GM19463 (cell line): ENCODE measurements at regions not wholly inside any gene's neighbourhood (a gene's known extent, or its start where the extent isn't known, plus 50 kb on each side); places are given as distances from the start of the nearest gene placed in this dataset.

Experiments
- ATAC-seq: cut with Tn5 transposase; IDR thresholded peaks from one replicate; pipeline ENCODE4 v1.9.1; 2021; ENCODE audit warnings: mild to moderate bottlenecking, moderate library complexity; ENCODE audit not compliant: unreplicated experiment

DNA sequence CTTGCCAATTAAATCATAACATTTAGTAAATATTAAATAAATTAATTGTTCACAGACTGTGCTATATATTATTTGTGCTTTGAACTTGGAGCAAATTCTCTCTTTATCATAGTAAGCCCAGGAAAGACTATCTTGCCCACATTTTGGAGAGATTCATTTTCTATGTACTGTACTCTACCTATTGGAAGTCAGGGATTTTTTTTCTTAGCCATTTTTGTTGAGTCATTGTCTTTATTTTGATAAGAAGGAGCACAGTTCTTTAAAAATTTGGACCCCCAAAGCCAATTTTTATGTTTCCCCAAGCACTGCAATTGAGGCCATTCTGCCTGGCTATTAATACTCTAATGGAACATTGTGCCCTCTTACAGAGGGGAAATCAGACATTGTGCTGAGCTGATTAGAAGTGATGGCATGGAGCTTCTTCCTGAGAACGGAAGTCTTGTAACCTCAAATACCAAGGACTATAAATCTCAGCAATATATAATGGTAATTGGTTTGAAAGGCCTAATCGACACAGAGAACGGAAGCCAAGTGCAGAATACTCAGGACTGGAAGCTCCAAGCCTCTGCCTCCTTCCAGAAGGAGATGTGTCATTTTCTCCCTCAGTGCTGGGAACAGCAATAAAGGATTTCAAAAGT, 188.8 kb upstream of the PAPPA start:
- no peak for ATAC-seq

DNA sequence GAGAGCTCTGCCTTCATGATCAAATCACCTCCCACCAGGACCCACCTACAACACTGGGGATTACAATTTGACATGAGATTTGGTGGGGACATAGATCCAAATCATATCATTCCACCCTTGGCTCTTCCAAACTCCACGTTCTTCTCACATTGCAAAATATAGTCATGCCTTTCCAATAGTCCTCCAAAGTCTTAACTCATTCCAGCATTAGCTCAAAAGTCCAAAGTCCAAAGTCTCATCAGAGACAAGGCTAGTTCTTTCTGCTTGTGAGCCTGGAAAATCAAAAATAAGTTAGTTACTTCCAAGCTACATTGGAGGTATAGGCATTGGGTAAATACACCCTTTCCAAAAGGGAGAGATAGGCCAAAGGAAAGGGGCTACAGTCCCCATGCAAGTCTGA, 186.9 kb upstream of the PAPPA start:
- no peak for ATAC-seq

DNA sequence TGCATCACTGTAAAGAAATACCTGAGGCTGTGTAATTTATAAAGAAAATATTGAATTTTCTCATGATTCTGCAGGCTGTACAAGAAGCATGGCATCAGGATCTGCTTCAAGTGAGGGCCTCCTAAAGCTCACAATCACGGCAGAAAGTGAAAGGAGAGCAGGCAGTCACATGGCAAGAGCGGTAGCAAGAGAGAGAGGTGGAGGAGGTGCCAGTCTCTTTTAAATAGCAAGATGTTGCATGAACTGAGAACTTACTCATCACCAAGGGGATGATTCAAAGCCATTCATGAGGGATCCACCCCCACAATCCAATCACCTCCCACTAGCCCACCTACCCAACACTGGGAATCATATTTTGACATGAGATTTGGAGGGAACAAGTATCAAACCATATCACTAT, 184.5 kb upstream of the PAPPA start:
- ATAC-seq: no peak

DNA sequence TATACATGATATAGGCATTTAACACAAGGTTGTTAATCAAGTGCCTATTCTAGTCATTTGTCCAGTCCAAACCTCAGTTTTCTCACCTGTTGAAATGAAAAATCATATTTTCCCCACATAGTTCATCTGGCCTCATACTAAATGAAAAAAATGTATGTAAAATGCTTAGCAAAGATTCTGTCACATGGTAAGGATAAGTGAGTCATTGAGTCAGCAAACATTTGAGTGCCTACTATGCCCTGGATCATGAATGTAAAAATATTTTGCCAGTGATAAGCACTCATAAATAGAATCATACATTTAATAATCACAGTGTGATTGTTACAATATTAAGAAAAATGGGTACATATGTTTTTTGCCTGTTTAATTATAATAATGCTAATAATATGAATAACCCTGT, 181.2 kb upstream of the PAPPA start:
- ATAC-seq: no peak

DNA sequence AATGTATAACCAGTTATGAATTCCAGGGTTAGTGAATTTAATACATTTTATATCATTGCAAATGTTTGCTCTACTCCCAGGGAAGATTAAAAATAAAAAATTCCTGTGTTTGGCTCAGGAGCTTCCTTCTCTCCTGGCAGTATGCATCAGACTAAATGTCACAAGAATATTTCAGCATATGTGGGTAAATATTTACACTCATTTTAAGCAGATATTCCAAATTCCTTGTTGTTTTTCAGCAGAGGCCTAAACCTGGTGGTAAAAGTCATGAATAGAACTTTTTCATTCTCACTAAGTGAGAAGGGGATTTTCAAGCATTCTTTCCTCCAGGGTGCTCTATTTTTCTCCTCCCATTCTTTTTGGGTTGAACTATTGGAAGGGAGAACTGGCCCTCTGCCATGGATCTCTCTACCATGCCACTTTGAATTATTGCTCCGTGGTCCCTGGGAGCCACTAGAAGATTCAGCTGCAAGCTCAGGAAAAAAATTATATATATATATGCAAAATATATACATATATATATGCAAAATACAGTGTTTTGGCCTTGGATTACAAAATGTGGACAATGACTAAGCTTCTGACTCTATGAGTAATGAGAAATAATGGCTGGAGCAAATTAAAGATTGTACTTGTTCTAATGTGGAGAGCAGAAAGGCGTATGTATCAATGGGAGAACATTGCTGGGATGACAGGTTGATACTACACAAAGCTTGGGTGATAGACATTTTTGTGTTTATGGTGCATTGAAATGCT, 180.6 kb upstream of the PAPPA start:
- ATAC-seq: no peak

DNA sequence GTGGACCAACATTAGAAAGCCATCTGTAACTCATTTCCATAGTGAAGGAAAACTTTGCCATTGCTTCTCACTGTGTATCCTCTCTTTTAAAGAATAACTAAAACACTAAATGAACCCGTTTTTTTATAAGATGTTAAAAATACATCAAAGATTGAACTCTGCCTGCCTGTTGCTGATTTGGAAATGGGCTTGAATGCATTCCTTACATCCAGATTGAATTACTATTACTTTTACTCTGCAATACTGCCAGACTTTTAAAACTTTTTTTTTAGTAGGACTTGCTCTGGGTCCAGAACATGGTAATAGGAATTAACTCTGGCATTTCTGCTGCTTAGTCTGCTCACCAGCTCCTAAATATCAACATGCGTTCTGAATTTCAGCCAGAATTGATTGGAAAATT, 176.8 kb upstream of the PAPPA start:
- ATAC-seq: no peak

DNA sequence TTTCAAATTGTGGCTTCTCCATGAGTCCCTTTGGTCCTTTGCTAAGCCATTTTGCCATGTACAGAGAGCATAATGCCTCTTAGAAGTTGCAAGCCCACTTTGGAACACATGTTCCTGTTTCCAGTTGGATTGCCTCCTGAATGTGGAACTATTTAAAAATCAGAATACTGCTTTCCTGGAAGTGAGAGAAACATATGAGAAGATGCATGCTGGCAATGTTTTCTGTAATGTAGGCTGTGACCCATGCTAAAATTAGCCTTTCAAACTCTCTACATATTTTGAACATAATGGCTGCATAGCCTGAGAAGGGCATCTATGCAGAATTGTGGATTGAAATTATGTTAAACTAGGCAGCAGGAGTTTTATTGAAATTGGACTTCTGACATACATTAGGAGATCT, 175.5 kb upstream of the PAPPA start:
- ATAC-seq: no peak

DNA sequence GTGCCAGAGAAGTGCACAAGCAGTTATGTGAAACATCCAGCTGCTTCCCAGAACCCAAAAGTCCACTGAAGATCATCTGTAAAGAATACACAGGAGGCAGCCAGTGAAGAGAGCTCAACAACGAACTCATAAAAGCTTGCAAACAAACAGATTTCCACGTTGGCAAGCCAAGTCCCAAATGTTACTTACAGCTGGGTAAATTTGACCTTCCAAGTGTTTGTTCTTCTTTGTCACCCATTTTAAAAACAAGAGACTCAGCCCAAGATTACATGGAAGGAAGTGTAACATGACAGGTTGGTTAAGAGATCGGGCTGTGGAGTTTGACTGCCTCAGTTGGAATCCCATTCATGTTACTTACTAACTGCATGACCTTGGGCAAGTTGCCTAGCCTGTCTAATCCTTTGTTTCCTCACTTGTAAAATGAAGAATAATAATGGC, 174.9 kb upstream of the PAPPA start:
- no peak for ATAC-seq

DNA sequence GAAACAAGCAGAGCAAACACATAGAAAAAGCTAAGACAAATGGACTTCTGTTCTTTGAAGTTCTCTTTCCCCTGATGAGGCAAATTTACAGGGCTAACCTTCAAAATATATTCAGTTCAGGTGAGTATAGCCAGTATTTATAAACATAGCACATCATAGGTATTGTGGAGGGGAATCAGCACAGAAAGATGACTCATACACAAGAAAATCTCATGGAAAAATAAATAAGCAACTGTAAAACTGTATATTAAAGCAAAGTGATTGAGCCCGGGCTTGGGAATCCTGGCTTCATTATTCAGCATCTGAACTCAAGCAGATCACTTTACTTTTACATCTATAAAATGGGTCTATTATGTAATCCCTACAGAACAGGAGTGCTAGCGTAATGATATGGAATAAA, 173.5 kb upstream of the PAPPA start:
- no peak for ATAC-seq

DNA sequence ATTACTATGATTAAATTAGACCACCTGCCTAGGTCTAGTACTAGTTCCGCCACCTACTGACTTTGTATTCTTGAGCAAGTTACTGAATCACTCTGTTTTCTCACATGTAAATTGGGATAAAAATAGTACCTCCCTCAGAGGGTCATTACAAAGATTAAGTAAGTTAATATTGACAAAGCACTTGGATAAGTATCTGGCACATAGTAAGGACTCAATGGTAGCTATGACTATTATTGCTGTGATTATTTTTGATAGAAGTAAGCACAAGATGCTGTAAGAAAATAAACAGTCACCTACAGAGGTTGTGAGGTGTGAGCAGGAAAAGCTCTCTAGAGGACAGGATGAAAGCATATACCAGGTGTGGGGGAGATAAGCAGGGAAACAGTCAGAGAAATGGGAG, 173.1 kb upstream of the PAPPA start:
- no peak for ATAC-seq

DNA sequence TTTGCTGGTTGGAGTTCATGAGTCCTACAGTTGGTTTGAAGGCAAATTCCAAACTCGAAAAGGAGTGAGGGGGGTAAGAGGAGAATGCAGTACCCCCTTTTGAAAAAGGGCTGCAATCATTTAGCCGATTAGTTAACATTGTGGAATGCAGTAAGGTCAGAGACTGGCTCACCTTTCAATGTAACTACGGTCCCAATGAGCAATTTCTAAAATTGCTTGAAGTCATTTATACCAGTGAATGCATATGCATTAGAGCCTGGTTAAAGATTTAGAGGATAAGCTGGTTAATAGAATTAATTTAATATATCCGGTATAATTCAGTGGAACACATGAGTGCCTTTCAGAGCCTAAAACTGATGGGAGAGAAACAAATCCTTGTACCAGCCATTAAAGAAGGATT, 172.6 kb upstream of the PAPPA start:
- ATAC-seq: no peak

DNA sequence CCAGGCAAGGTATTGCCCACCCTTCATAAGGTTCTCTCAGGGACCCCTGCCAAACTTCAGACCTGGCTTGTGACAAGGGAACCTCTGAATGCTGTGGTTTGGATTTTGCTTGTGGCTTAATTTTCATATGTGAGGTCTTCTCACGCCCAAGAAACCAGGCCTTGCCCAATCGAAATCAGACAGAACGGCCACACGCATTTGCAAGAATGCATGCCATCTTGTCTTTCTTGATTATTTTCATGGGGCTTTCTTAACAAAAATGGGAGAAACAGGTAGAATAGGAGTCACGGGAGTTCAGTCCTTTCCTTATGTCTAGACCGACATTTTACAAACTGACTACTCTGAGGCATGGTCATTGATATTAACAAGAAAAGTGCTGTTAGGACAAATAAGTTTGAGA, 170.2 kb upstream of the PAPPA start:
- no peak for ATAC-seq

DNA sequence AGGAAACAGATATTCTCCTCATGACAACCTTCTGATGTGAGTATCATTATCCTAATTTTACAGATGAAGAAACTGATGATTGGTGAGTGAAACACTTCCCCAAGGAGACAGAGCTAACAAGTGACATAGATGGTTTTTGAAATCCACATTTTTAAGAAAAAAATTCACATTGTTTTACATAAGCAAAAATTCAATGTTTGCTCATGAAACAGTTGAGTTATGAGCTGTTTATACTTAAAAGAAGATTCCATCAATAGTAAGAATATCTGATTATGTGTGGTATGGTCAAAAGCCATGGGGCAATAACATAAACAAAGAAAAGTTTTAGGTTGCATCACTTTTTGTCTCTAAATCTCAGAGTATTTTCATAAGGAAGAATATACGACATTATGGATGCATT, 167.9 kb upstream of the PAPPA start:
- no peak for ATAC-seq

DNA sequence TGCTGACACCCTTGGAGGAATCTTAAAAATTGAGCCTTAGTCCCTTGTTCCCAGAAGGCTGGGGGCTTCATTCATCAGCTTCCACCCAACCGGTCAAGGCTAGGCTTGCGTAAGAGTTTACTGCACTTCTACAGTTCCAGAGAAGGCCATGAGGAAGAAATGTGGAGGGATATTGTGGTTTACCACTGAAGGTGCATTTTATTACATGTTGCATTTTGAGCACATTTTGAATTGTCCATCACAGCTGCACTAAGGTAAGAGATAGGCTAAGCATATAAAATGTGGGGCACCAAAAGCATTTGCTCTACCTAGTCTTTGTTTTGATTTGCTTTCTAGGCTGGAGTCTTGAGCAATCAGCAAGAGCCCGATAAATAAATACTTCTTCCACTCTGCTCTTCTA, 167.1 kb upstream of the PAPPA start:
- no peak for ATAC-seq

DNA sequence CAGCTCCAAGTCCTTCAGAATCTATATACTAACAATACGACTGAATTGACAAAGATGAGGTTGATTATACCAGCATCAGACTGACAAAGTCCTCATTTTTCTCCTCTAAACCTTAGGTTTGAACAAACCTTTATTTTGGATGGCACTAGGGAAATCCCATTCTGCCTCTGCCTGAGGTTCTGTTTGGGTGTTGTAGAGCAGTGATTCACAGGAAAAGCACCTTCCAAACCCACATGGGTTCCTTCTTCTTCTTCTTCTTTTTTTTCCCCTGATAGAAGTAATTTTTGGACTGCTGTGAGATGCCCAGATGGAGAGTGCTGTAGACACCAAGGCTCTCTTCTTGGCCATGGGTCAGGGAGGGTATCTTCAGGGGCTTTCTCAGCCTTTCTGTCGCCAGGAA, 164.9 kb upstream of the PAPPA start:
- ATAC-seq: no peak

DNA sequence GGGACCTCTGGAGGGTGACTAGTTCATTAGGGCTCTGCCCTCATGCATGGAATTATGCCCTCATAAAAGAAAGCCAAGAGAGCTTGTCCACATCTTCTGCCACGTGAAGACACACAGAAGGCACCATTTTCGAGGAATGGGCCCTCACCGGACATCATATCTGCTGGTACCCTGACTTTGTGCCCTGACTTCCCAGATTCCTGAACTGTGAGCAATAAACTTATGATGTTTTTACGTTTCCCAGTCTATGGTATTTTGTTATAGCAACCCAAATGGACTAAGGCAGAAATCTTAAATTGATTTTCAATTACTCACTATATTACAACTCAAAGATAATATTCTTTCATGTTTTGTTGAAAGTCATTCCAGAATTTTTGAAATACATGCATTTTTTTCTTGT, 163.8 kb upstream of the PAPPA start:
- ATAC-seq: no peak

DNA sequence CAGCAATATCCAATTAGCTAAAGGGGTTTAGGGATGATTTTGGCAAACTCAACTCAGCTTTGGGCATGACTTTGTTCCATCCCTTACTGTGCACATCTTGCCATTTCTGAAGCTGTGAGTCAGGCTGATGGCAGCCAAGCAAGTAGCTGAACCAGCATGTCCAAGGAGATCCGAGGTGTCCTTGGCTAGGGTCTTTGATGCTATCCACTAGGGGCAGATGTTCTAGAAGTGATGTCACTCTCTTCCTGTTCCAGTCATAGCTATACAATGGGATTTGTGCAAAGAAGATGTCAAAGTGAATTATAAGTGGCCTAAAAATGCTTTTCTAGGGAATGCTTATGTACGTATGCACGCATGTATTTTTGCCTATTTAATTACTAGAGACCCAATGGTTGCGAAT, 160.8 kb upstream of the PAPPA start:
- ATAC-seq: no peak

DNA sequence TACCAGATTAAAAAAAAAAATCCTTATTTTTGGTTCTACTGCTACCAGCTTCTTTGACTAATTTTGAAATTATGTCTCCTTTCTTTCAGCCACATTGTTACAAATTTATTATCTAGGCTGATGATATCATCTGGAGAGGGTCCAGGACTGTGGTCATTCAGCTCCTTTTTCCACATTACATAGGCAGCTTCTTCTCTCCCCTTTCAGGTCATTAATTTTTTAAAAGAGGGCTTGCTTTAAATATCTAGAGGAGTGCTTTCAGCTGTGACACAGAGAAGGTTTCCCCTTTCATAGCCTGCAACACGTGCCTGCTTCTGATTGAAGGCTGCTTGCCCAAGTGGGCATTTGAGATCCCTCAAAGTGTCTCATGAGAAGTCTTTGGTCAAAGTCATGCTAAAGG, 155.7 kb upstream of the PAPPA start:
- ATAC-seq: no peak

DNA sequence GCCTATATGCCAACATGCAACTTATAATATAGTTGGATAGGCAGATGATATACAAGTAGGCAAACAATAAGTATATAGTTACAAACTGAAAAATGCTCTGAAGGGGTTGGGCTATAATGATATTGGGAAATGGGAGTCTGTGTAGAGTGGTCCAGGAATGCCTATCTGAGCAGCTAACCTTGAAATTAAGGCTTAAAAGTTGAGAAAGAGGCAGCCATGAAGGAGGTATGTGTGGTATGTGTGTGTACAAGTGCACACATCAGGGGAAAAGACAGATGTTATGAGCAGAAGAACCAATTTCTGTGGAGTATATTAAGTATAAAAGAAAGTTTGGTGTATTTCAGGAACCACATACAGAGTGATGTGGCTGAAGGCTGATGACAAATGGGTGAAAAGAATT, 154.9 kb upstream of the PAPPA start:
- no peak for ATAC-seq

DNA sequence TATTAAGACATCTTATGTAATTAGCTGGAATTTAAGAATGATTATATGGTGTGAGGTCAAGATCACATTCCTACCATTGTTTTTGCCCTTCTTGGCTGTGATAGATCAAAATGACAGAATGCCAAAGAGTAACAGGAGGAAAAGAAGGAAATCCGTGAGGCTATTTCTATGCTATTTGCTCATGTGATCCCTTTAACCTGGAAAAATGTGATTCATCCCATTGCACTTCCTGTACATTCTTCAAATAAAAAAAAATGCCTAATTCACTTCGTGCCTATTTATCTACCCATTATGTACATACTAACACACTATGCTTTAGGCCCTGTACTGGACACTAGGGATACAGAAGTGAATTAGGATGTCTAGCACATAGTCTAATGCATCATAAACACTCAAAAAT, 154.1 kb upstream of the PAPPA start:
- no peak for ATAC-seq

DNA sequence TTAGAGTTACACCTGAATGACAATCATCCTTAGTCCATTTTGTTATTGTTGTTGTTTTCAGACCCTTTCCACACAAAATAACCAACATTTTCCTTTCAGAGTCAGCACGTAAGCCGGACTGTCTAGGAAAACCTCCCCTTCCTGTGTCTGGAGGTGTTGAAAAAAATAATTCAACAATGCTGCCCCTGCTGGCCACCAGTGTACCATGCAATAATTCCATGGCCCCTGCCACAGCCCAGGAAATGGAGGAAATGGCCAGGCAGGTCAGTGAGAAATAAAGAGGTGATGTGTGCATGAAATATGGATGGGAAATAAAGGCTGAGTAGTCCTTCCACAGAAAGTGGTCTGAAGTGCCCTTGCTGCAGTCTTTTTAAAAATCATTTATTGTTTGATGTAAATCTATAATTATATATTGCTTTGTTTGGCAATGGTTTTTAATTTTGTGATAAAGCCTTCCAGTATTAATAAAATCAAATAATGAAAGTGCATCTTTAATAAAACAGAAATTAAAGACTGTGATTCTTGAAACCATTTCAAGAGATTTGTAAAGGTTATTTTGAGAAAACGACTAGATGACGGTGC, 152.8 kb upstream of the PAPPA start:
- peak; percentile 77 for ATAC-seq

DNA sequence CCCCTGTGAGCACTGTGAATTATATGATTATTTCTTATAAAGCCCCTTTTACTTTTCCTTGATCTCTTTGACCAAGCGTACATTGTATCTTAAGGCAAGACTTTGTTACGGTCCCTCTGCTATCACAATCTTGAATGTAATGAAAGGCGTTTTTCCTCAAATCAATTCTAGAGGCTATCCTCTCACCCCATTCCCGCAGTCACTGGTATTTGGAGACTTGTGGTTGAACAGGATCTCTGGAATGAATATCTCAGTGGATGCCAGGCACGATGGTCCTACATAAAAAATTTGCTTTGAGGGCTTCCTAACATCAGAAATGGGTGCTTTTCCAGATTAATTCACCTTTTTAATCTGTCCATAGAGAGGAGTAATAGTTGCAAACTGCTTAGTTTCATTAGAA, 151.4 kb upstream of the PAPPA start:
- no peak for ATAC-seq

DNA sequence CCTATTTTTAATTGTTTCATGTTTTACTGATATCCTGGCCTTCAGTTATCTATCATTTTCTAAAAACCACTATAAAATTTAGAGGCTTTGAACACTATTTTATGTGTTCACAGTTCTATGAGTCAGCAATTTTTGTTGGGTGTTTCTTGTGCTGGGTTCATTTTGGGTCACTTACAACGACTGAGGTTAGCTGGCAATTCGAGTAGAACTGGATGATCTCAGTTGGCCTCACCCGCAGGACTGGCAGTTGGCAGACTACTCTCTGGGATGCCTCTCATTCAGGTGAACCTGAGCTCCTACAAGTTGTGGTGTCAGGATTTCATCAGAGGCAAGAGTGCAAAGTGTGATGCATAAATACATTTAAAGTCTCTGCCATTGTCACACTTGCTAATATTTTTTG, 151.0 kb upstream of the PAPPA start:
- no peak for ATAC-seq
